ENCODE measurements at regions not wholly inside any gene's neighbourhood (a gene's known extent, or its start where the extent isn't known, plus 50 kb on each side); places are given as distances from the start of the nearest gene placed in this dataset.

DNA sequence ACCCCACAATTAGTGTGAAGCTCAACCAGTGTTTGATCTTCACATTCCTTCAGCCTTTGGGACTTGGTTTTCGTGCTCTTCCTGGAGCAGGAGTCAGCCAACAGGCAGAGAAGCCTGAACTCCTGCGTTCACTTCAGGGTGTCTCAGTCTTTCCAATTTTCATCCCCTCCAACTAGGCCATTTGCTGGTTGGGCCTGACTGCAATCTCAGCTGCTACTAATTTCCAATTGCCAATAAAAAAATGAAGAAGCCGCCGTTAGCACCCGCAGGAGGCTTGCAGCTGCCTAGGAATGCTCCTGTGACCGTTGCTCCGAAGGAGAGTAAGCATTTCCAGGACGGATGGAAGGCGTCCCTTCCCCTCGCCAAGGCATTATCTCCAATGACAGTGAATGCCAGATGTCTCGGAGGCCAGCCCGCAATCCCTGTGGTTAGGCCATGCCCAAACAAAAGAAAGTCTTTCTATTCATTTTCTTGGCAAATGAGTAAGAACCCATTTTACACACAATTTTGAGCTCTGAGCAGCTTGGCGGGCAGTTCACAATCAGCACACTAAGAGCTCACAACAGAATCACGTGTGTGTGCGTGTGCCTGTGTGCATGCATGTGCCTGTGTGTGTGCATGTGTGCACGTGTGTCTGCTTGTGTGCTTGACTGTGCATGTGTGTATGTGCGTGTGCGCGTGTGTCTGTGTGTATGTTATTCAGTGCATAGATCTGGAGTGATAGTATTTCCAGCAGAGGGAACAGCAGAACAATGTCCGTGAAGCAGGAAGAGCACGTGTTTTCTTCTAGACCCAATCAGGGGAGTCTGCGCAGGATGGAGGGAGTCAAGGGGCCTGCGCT lies 301.2 kb downstream of the SMOC2 start:
- no peak overlapping the region for H3K4me3 ChIP-seq
- no peaks in the 10 kb centered on the region for H3K36me3 ChIP-seq
- H3K27ac ChIP-seq: no peak overlapping the region
- H3K4me1 ChIP-seq (replicated peaks): no peaks in the 10 kb centered on the region
- H3K27me3 ChIP-seq (replicated peaks): no peaks in the 10 kb centered on the region
- H3K9me3 ChIP-seq (replicated peaks): peaks cover 3% of the 10 kb centered on the region; the same call in 1 of the 2 replicates
- no peak for DNase-seq (ENCODE audit: low read depth in 1 of 2, low spot score in 2 of 2)

DNA sequence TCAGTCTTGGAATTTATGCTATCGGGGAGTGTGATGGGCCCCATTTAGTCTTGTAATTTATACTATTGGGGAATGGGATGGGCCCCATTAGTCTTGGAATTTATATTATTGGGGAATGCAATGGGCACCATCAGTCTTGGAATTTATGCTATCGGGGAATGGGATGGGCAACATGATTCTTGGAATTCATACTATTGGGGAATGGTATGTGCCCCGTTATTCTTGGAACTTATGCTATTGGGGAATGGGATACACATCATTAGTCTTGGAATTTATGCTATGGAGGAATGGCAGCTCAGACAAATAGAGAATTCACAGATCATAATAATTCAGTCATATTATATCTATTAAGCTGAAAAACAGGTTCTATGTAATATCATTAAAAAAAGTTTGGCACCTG lies 300.3 kb downstream of the SMOC2 start:
- DNase-seq (ENCODE audit: low read depth in 1 of 2, low spot score in 2 of 2): no peak
- Histone ChIP-seq H3K4me1 (replicated peaks) (no peaks in the 10 kb centered on the region), H3K4me3 (no peak overlapping the region)

GRCh38 chr6:168739381-168739780 lies 298.4 kb downstream of the SMOC2 start:
- Histone ChIP-seq H3K36me3 (no peaks in the 10 kb centered on the region), H3K4me1 (replicated peaks) (no peaks in the 10 kb centered on the region), H3K4me3 (no peak overlapping the region), H3K9me3 (replicated peaks) (peaks cover 7% of the 10 kb centered on the region), H3K27me3 (replicated peaks) (no peaks in the 10 kb centered on the region), H3K27ac (no peak overlapping the region)
- no peak for DNase-seq (ENCODE audit: low read depth in 1 of 2, low spot score in 2 of 2)

More for the DNA sequence above, 300.3 kb downstream of the SMOC2 start:
- Histone ChIP-seq H3K9me3 (replicated peaks) (peaks cover 7% of the 10 kb centered on the region), H3K27me3 (replicated peaks) (no peaks in the 10 kb centered on the region), H3K27ac (no peak overlapping the region), H3K36me3 (no peaks in the 10 kb centered on the region)

DNA sequence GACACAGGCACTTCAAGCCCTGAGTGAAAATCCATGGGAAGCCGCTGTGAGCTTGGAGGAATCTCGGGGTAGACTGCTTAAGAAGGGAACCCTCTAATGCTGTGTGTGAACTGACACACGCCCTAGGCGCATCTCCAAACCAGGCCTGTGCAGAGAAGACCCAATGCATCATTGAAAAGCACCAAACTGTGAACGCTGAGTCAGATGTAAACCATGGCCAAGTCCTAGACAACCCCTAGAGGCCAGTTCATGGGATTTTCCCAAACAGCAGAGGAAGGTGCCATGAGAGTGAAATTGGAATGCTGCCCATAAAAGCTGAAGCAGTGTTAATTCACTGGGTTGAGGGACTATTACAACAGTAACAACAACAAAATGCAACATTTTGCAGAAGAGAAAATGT lies 296.5 kb downstream of the SMOC2 start:
- Histone ChIP-seq H3K9me3 (replicated peaks) (peaks cover 7% of the 10 kb centered on the region), H3K4me1 (replicated peaks) (no peaks in the 10 kb centered on the region), H3K27me3 (replicated peaks) (no peaks in the 10 kb centered on the region), H3K4me3 (no peak overlapping the region), H3K36me3 (no peaks in the 10 kb centered on the region), H3K27ac (no peak overlapping the region)
- no peak for DNase-seq (ENCODE audit: low read depth in 1 of 2, low spot score in 2 of 2)

DNA sequence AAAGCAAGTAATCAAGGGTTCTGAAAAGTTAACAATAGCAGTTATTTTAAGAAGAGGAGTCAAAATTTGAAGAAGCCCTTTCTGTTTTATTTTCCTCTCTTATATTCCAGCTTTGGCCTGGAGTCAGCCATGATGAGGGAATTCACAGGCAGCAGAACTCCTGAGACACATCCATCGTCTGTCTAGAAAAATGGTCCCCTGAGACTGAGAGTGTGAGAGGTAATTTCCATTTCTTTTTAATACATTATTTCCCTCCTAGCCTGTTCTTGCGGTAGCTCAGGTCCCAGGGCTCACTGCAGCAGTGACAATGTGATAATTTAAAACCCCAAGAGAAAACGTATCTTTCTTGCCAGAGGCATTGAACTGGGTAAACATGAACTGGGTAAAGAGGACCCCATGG lies 296.0 kb downstream of the SMOC2 start:
- H3K9me3 ChIP-seq (replicated peaks): peaks cover 7% of the 10 kb centered on the region
- no peaks in the 10 kb centered on the region for H3K27me3 ChIP-seq (replicated peaks)
- H3K4me1 ChIP-seq (replicated peaks): no peaks in the 10 kb centered on the region
- no peaks in the 10 kb centered on the region for H3K36me3 ChIP-seq
- DNase-seq (ENCODE audit: low read depth in 1 of 2, low spot score in 2 of 2): no peak
- H3K27ac ChIP-seq: no peak overlapping the region
- H3K4me3 ChIP-seq: no peak overlapping the region

DNA sequence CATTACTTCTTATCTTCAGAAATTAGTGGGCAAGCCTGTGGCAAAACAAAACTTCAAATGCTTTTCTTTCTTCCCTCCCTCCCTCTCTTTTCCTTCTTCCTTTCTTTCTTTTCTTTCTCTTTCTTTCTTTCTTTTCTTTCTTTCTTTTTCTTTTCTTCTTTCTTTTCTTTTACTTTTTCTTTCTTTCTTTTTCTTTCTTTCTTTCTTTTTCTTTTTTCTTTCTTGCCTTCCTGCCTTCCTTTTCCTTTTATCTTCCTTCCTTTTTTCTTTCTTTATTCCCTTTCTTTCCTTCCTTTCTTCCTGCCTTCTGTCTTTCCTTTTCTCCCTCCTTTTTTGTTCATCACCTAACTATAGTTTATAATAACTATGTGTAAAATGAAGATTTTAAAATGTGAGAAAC lies 295.1 kb downstream of the SMOC2 start:
- Histone ChIP-seq H3K36me3 (no peaks in the 10 kb centered on the region), H3K4me3 (no peak overlapping the region), H3K4me1 (replicated peaks) (no peaks in the 10 kb centered on the region), H3K9me3 (replicated peaks) (peaks cover 10% of the 10 kb centered on the region), H3K27me3 (replicated peaks) (no peaks in the 10 kb centered on the region), H3K27ac (no peak overlapping the region)
- no peak for DNase-seq (ENCODE audit: low read depth in 1 of 2, low spot score in 2 of 2)

DNA sequence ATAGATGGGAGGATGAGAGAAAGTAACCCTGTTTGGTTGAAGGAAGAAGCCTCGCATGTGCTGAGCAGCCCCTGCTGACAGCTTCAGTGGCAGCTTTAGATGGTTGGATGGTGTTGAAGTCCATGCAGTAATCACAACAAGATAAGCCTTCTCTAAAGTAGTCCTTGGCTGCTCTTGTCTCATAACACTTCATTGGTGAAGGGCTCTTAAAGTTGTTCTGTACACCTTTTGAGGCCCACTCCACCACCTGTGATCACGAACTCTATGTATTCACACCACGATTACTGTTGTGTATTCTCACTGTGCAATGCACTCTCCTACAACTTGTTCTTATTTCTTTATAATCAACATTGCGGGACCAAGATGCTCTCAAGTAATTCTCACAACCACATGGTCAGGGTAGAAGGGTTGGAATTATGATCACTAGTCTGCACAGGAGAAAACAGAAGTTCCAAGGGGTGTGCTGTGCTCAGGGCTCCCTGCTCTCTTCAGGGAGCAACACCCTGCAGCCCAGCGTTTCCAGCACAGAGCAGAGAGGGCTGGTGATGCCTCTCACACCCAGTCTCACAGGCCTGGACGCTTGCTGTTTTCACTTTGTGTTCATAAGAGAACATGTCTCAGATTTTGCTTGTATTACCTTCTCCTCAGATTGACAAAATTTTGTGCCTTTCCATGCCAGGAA lies 294.4 kb downstream of the SMOC2 start:
- Histone ChIP-seq H3K4me1 (replicated peaks) (no peaks in the 10 kb centered on the region), H3K36me3 (no peaks in the 10 kb centered on the region), H3K27ac (no peak overlapping the region), H3K4me3 (no peak overlapping the region), H3K27me3 (replicated peaks) (no peaks in the 10 kb centered on the region), H3K9me3 (replicated peaks) (peaks cover 10% of the 10 kb centered on the region)
- no peak for DNase-seq (ENCODE audit: low read depth in 1 of 2, low spot score in 2 of 2)

DNA sequence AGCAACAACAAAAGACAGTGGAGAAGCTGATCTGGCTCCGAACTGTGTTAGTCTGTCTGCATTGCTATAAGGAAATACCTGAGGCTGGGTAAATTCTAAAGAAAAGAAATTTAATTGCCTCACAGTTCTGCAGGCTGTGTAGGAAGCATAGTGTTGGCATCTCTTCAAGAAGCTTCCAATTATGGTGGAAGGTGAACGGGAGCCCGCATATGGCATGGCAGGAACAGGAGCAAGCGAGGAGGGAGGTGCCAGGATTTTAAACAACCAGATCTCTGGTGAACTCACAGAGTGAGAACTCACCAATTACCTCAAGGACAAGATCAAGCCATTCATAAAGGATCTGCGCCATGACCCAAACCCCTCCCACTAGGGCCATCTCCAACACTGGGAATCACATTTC lies 293.5 kb downstream of the SMOC2 start:
- H3K27ac ChIP-seq: no peak overlapping the region
- no peak for DNase-seq (ENCODE audit: low read depth in 1 of 2, low spot score in 2 of 2)
- H3K4me1 ChIP-seq (replicated peaks): no peaks in the 10 kb centered on the region
- no peaks in the 10 kb centered on the region for H3K36me3 ChIP-seq
- H3K27me3 ChIP-seq (replicated peaks): no peaks in the 10 kb centered on the region
- H3K4me3 ChIP-seq: no peak overlapping the region
- H3K9me3 ChIP-seq (replicated peaks): peaks cover 10% of the 10 kb centered on the region

GRCh38 chr6:168732676-168733075 lies 291.7 kb downstream of the SMOC2 start:
- Histone ChIP-seq H3K27me3 (replicated peaks) (no peaks in the 10 kb centered on the region), H3K27ac (no peak overlapping the region), H3K4me1 (replicated peaks) (no peaks in the 10 kb centered on the region), H3K36me3 (no peaks in the 10 kb centered on the region), H3K9me3 (replicated peaks) (peaks cover 11% of the 10 kb centered on the region), H3K4me3 (no peak overlapping the region)
- DNase-seq (ENCODE audit: low read depth in 1 of 2, low spot score in 2 of 2): no peak

GRCh38 chr6:168730931-168731716 lies 290.1 kb downstream of the SMOC2 start:
- H3K4me3 ChIP-seq: no peak overlapping the region
- H3K4me1 ChIP-seq (replicated peaks): no peaks in the 10 kb centered on the region
- no peaks in the 10 kb centered on the region for H3K36me3 ChIP-seq
- no peak for DNase-seq (ENCODE audit: low read depth in 1 of 2, low spot score in 2 of 2)
- peaks cover 5% of the 10 kb centered on the region; the same call in 1 of the 2 replicates for H3K9me3 ChIP-seq (replicated peaks)
- no peaks in the 10 kb centered on the region for H3K27me3 ChIP-seq (replicated peaks)
- no peak overlapping the region for H3K27ac ChIP-seq

DNA sequence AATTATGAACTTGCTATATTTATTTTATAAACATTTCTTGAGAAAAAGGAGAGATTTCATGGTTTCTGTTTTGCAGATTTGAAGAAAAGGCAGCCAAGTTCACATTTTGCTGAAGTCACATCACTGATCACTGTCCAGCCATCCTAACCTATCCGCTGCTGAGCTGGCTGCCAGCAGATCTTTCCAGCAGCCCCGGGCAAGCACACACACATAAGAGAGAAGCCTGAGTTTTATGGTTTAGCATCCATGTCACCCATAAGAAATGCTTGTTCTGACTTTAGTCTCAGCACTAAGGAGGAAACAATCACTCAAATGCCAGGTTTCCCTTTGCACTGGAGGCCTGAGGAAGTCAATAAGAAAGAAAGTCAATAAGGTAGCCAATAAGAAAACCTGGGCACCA lies 287.1 kb downstream of the SMOC2 start:
- DNase-seq (ENCODE audit: low read depth in 1 of 2, low spot score in 2 of 2): no peak
- Histone ChIP-seq H3K9me3 (replicated peaks) (peaks cover 5% of the 10 kb centered on the region), H3K4me3 (no peak overlapping the region)

GRCh38 chr6:168726312-168726856 lies 285.4 kb downstream of the SMOC2 start:
- H3K4me3 ChIP-seq: no peak overlapping the region
- DNase-seq (ENCODE audit: low read depth in 1 of 2, low spot score in 2 of 2): no peak
- peaks cover 5% of the 10 kb centered on the region for H3K9me3 ChIP-seq (replicated peaks)
- no peaks in the 10 kb centered on the region for H3K27me3 ChIP-seq (replicated peaks)
- no peaks in the 10 kb centered on the region for H3K36me3 ChIP-seq
- no peaks in the 10 kb centered on the region for H3K4me1 ChIP-seq (replicated peaks)
- no peak overlapping the region for H3K27ac ChIP-seq

More for the DNA sequence above, 287.1 kb downstream of the SMOC2 start:
- Histone ChIP-seq H3K27me3 (replicated peaks) (no peaks in the 10 kb centered on the region), H3K4me1 (replicated peaks) (no peaks in the 10 kb centered on the region), H3K27ac (no peak overlapping the region), H3K36me3 (no peaks in the 10 kb centered on the region)

GRCh38 chr6:168725802-168726201 lies 284.8 kb downstream of the SMOC2 start:
- H3K9me3 ChIP-seq (replicated peaks): peaks cover 2% of the 10 kb centered on the region
- H3K27ac ChIP-seq: no peak overlapping the region
- H3K4me1 ChIP-seq (replicated peaks): no peaks in the 10 kb centered on the region
- H3K4me3 ChIP-seq: no peak overlapping the region
- H3K36me3 ChIP-seq: no peaks in the 10 kb centered on the region
- DNase-seq (ENCODE audit: low read depth in 1 of 2, low spot score in 2 of 2): no peak
- H3K27me3 ChIP-seq (replicated peaks): no peaks in the 10 kb centered on the region
